Tibial artery (tissue), 4 donors: ENCODE measurements at regions not wholly inside any gene's neighbourhood (a gene's known extent, or its start where the extent isn't known, plus 50 kb on each side); places are given as distances from the start of the nearest gene placed in this dataset.

Experiments used
- DNase-seq, 2 donors: peaks; one replicate each; pipeline ENCODE4 v3.0.0-alpha.2; 2019
- H3K27ac ChIP-seq, 2 donors: fragments of 200-600 bp; sonication (generic) in 1 of 2; 1 replicate in 1 of 2; 2 replicates in 1 of 2; pipeline ENCODE4 v1.5.1; 2018 to 2019; ENCODE audit warnings: mild to moderate bottlenecking in 1 of 2
- H3K27me3 ChIP-seq, 2 donors: fragments of 200-600 bp; sonication (generic) in 1 of 2; one replicate each; pipeline versions ENCODE4 v1.5.1 to v1.6.0; 2016 to 2019
- H3K36me3 ChIP-seq, 3 donors: fragments of 200-600 bp; sonication (generic) in 2 of 3; one replicate each; pipeline ENCODE4 v1.5.1; 2016 to 2019; ENCODE audit warnings: mild to moderate bottlenecking in 2 of 3
- H3K4me1 ChIP-seq, 4 donors: fragments of 200-600 bp; sonication (generic) in 2 of 4; 1 replicate in 3 of 4; 2 replicates in 1 of 4; pipeline ENCODE4 v1.5.1; 2016 to 2019
- H3K4me3 ChIP-seq, 2 donors: fragments of 200-600 bp; sonication (generic) in 1 of 2; 1 replicate in 1 of 2; 2 replicates in 1 of 2; pipeline ENCODE4 v1.5.1; 2018 to 2019; ENCODE audit warnings: mild to moderate bottlenecking in 2 of 2
- H3K9me3 ChIP-seq, 3 donors: fragments of 200-600 bp; sonication (generic) in 1 of 3; one replicate each; pipeline ENCODE4 v1.5.1; 2016 to 2019
- intact Hi-C: fragments of 100-400 bp; cut with DNase I; formaldehyde crosslinking; loops from one replicate; pipeline ENCODE4 v1.15.0; 2023; ENCODE audit warnings: low total_unique reads
- TF ChIP-seq, protein P1 (sequence below), 2 experiments: fragments of 200-600 bp in 1 of 2; fragments of 450-650 bp in 1 of 2; IDR thresholded peaks; one replicate each; pipeline ENCODE4 v1.5.1; 2017 to 2019; ENCODE audit warnings: antibody characterized with exemption in 2 of 2, mild to moderate bottlenecking in 1 of 2, moderate library complexity in 1 of 2

DNA sequence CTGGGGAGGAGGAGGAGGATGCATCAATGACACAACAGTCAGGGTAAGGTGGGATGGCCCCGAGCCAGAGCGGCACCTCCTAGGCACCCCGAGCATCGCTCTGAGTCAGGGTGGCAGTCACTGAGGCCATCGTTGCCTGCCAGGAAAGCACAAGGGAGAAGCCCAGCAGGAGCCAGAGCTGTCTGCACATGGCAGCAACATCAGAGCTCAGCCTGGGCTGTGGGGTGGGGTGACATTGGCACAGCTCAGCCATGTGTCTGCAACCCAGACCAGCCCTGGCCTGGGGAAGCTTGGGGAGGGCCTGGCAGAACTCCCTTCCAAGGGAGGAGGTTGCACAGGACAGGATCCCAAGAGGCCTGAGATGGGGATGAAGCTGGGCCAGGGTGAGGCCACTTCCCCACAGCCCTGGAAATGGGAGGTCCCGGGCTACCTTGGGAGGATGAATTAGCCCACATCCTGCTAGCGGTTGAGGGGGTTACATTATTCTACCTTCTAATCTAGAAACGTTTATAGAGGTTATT, 255.6 kb downstream of the MAFB start:
- Histone ChIP-seq H3K4me1 (no peaks in the 10 kb centered on the region), H3K27ac (no peak overlapping the region), H3K27me3 (no peaks in the 10 kb centered on the region), H3K36me3 (no peaks in the 10 kb centered on the region), H3K4me3 (no peak overlapping the region), H3K9me3 (no peaks in the 10 kb centered on the region)
- no peak for DNase-seq
- intact Hi-C loops = no loop called here
- TF ChIP-seq, protein P1, sequence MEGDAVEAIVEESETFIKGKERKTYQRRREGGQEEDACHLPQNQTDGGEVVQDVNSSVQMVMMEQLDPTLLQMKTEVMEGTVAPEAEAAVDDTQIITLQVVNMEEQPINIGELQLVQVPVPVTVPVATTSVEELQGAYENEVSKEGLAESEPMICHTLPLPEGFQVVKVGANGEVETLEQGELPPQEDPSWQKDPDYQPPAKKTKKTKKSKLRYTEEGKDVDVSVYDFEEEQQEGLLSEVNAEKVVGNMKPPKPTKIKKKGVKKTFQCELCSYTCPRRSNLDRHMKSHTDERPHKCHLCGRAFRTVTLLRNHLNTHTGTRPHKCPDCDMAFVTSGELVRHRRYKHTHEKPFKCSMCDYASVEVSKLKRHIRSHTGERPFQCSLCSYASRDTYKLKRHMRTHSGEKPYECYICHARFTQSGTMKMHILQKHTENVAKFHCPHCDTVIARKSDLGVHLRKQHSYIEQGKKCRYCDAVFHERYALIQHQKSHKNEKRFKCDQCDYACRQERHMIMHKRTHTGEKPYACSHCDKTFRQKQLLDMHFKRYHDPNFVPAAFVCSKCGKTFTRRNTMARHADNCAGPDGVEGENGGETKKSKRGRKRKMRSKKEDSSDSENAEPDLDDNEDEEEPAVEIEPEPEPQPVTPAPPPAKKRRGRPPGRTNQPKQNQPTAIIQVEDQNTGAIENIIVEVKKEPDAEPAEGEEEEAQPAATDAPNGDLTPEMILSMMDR (IDR thresholded peaks at IDR 0.05) = no peak

DNA sequence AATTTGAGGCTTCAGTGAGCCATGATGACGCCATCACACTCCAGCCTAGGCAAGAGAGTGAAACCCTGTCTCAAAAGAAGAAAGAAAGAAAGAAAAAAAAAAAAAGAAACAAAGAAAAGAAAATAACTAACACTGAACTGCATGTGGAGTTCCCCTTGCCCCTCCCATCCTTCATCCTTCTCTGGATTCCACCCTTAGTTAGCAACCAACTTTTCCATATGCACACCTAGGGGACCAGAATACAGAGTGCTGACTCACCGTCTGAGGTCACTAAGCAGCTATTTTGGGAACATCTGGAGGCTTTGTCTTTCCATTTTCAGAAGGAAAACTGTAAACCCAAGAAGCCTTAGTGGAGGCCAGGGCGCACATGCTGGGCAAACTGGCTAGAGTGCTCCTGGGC, 257.4 kb downstream of the MAFB start:
- TF ChIP-seq, protein P1 (IDR thresholded peaks at IDR 0.05) = no peak
- Histone ChIP-seq H3K4me1 (no peaks in the 10 kb centered on the region), H3K27ac (no peak overlapping the region), H3K4me3 (no peak overlapping the region), H3K9me3 (no peaks in the 10 kb centered on the region), H3K36me3 (no peaks in the 10 kb centered on the region), H3K27me3 (no peaks in the 10 kb centered on the region)
- DNase-seq = no peak
- intact Hi-C loops = no loop called here

DNA sequence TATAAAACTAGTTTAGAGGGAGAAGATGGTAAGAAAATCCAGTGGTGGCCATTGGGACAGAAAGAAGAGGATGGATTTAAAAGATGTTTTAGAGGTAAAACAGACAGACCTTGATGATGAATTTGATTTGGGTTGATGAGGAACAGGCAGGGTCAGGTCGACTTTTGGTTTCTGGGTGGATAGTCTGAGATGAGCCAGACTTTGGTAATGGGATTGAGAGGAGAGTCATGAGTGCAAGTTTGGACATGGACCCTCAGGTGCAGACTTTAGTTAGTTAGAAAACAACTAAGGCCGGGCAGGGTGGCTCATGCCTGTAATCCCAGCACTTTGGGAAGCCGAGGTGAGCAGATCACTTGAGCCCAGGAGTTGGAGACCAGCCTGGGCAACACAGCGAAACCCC, 257.9 kb downstream of the MAFB start:
- H3K9me3 ChIP-seq = no peaks in the 10 kb centered on the region
- H3K27me3 ChIP-seq = no peaks in the 10 kb centered on the region
- H3K36me3 ChIP-seq = no peaks in the 10 kb centered on the region
- TF ChIP-seq, protein P1 (IDR thresholded peaks at IDR 0.05) = no peak
- no peak for DNase-seq
- intact Hi-C loops = no loop called here
- no peak overlapping the region for H3K27ac ChIP-seq
- no peak overlapping the region for H3K4me3 ChIP-seq
- no peaks in the 10 kb centered on the region for H3K4me1 ChIP-seq

DNA sequence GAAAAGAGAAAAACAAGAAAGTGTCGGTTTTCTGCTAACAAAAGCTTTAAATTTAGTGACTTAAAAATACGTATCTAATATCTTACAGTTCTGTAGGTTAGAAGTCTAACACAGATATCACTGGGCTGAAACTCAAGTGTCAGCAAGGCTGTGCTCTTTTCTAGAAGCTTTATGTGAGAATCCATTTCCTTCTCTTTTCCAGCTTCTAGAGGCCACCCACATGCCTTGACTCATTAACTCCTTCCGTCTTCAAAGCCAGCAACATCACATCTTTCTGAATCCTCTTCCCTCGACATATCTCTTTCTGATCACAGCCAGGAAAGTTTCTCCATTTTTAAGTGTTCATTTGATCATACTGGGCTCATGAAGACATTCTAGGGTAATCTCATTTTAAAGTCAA, 262.0 kb downstream of the MAFB start:
- DNase-seq = no peak
- no peak overlapping the region for H3K4me3 ChIP-seq
- H3K9me3 ChIP-seq = no peaks in the 10 kb centered on the region
- intact Hi-C loops = no loop called here
- no peaks in the 10 kb centered on the region for H3K36me3 ChIP-seq
- no peaks in the 10 kb centered on the region for H3K27me3 ChIP-seq
- no peak overlapping the region for H3K27ac ChIP-seq
- H3K4me1 ChIP-seq = no peaks in the 10 kb centered on the region
- TF ChIP-seq, protein P1 (IDR thresholded peaks at IDR 0.05) = no peak

DNA sequence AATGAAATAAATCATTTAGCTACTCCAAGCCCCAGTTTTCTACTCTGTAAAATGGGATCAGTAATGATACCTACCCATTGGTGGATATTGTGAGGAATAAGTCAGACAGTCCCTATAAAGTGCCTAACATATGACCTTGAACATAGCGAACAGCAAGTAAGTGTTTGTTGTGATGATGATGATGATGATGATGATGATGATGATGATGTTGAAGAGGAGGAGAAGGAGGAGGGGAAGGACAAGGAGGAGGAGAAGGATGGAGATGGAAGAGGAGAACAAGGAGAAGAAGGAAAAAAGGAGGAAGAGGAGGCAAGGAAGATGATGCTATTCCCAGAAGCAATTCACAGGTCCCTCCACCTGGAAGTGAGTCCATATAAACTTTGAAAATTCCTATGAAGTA, 264.3 kb downstream of the MAFB start:
- H3K4me1 ChIP-seq = no peaks in the 10 kb centered on the region
- no peak overlapping the region for H3K27ac ChIP-seq
- H3K27me3 ChIP-seq = no peaks in the 10 kb centered on the region
- TF ChIP-seq, protein P1 (IDR thresholded peaks at IDR 0.05) = no peak
- no peak overlapping the region for H3K4me3 ChIP-seq
- DNase-seq = no peak
- intact Hi-C loops = no loop called here
- no peaks in the 10 kb centered on the region for H3K36me3 ChIP-seq
- H3K9me3 ChIP-seq = no peaks in the 10 kb centered on the region

DNA sequence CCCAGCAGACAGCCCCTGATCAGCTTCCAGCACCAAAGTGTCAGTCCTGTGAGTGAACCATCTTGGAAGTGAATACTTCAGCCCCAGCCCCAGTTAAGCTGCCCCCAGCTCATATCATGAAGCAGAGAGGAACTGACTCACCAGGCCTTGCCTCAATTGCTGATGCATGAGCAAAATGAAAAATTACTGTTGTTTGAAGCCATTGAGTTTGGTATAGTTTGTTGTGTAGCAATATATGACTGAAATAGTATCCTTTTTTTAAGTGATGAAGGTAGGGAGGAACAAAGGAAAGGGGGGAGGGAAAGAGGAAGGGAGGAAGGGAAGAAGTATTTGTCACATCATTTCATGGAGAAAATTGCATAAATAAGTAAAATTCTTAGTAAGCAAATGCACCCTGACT, 266.4 kb downstream of the MAFB start:
- intact Hi-C loops = no loop called here
- TF ChIP-seq, protein P1 (IDR thresholded peaks at IDR 0.05) = no peak
- Histone ChIP-seq H3K27ac (no peak overlapping the region), H3K4me3 (no peak overlapping the region), H3K9me3 (no peaks in the 10 kb centered on the region), H3K27me3 (no peaks in the 10 kb centered on the region), H3K36me3 (no peaks in the 10 kb centered on the region), H3K4me1 (no peaks in the 10 kb centered on the region)
- no peak for DNase-seq
